A673 (cell line): ENCODE measurements at regions not wholly inside any gene's neighbourhood (a gene's known extent, or its start where the extent isn't known, plus 50 kb on each side); places are given as distances from the start of the nearest gene placed in this dataset.

Experiments used
- CTCF ChIP-seq: fragments of 300-800, 200-600 bp; sonication (generic); conservative IDR thresholded peaks from 2 replicates; pipeline ENCODE4 v1.5.1; 2017; ENCODE audit warnings: low read depth, mild to moderate bottlenecking, antibody characterized with exemption, low read length, moderate library complexity, mixed read lengths
- EZH2 ChIP-seq: fragments of 200-600 bp; sonication (generic); IDR thresholded peaks from 2 replicates; pipeline ENCODE4 v1.6.1; 2017; ENCODE audit warnings: borderline replicate concordance, low read depth, mild to moderate bottlenecking, mixed read lengths, antibody characterized with exemption, low read length; ENCODE audit not compliant: poor library complexity, severe bottlenecking

GRCh38 chr18:47728921-47729320 lies 201.5 kb downstream of the SMAD2 start:
- no peak for TF ChIP-seq CTCF
- TF ChIP-seq EZH2: no peak
